IMR-90 (cell line): ENCODE measurements at regions not wholly inside any gene's neighbourhood (a gene's known extent, or its start where the extent isn't known, plus 50 kb on each side); places are given as distances from the start of the nearest gene placed in this dataset.

Experiments
- ATAC-seq: fragments of 200-7000 bp; cut with Tn5 transposase; 2 replicates; pipeline ENCODE4 v1.9.1; 2020; ENCODE audit warnings: low read depth, mild to moderate bottlenecking, moderate library complexity
- BruUV-seq: library from RNA; stranded (reverse); fragments of 400-500 nt; replicated peaks from 2 replicates; lab custom pipeline; 2021; lab: Mats Ljungman, UMichigan
- CTCF ChIA-PET: fragments of 300-600 bp; formaldehyde crosslinking; extraction: SDS; loops from one replicate; lab custom pipeline; 2021; ENCODE audit warnings: antibody characterized with exemption; lab: Yijun Ruan, JAX
- POLR2A ChIA-PET: fragments of 300-600 bp; sonication (Branson Sonifier 250); formaldehyde crosslinking; loops from one replicate; lab custom pipeline; 2022; ENCODE audit warnings: antibody characterized with exemption; ENCODE audit not compliant: unreplicated experiment; lab: Charles Lee
- DNase-seq: peaks from one replicate; pipeline ENCODE4 v3.0.0; 2013
- H2AFZ ChIP-seq: replicated peaks from 2 replicates; pipeline ENCODE3; 2013; ENCODE audit warnings: low read length, mild to moderate bottlenecking; ENCODE audit not compliant: poor library complexity
- H2AK5ac ChIP-seq: 2 replicates; pipeline ENCODE4 v1.6.1; 2013; ENCODE audit warnings: low read depth, low read length, inconsistent platforms
- H2AK9ac ChIP-seq: replicated peaks from 2 replicates; pipeline ENCODE3; 2013; ENCODE audit warnings: mild to moderate bottlenecking, low read depth, low read length, moderate library complexity; ENCODE audit not compliant: poor library complexity
- H2BK120ac ChIP-seq: 2 replicates; pipeline ENCODE4 v1.6.1; 2013; ENCODE audit warnings: low read depth, low read length, inconsistent platforms
- H2BK15ac ChIP-seq: 3 replicates; pipeline ENCODE4 v1.6.1; 2013; ENCODE audit warnings: low read depth, low read length, inconsistent platforms
- H2BK20ac ChIP-seq: 2 replicates; pipeline ENCODE4 v1.6.1; 2013; ENCODE audit warnings: low read depth, mild to moderate bottlenecking, inconsistent platforms, low read length, moderate library complexity
- H2BK5ac ChIP-seq: 2 replicates; pipeline ENCODE4 v1.6.1; 2013; ENCODE audit warnings: mild to moderate bottlenecking, low read depth, low read length, inconsistent platforms; ENCODE audit not compliant: poor library complexity, severe bottlenecking
- H3K14ac ChIP-seq: replicated peaks from 2 replicates; pipeline ENCODE4 v1.6.1; 2013; ENCODE audit warnings: low read depth, low read length, inconsistent platforms
- H3K18ac ChIP-seq: 2 replicates; pipeline ENCODE4 v1.6.1; 2013; ENCODE audit warnings: low read depth, low read length, control low read depth
- H3K23ac ChIP-seq: 2 replicates; pipeline ENCODE4 v1.6.1; 2013; ENCODE audit warnings: low read depth, low read length, inconsistent platforms
- H3K27ac ChIP-seq: 2 replicates; pipeline ENCODE4 v1.5.1; 2013; ENCODE audit warnings: mild to moderate bottlenecking, control low read depth, low read length; ENCODE audit not compliant: insufficient read depth
- H3K27me3 ChIP-seq: 2 replicates; pipeline ENCODE4 v1.6.1; 2013; ENCODE audit warnings: low read length; ENCODE audit not compliant: control insufficient read depth, insufficient read depth
- H3K36me3 ChIP-seq: 2 replicates; pipeline ENCODE4 v1.6.1; 2013; ENCODE audit warnings: low read length, mixed read lengths; ENCODE audit not compliant: control insufficient read depth, insufficient read depth
- H3K4ac ChIP-seq: 2 replicates; pipeline ENCODE4 v1.6.1; 2013; ENCODE audit warnings: low read depth, low read length, inconsistent platforms
- H3K4me1 ChIP-seq: 2 replicates; pipeline ENCODE4 v1.6.1; 2013; ENCODE audit warnings: low read length, mixed read lengths; ENCODE audit not compliant: control insufficient read depth, insufficient read depth
- H3K4me2 ChIP-seq: 2 replicates; pipeline ENCODE4 v1.6.1; 2013; ENCODE audit warnings: low read depth, mild to moderate bottlenecking, control low read depth, low read length, moderate library complexity
- H3K4me3 ChIP-seq: 2 replicates; pipeline ENCODE4 v1.5.1; 2013; ENCODE audit warnings: low read depth, mild to moderate bottlenecking, control low read depth, low read length, moderate library complexity; ENCODE audit not compliant: insufficient read depth
- H3K56ac ChIP-seq: 2 replicates; pipeline ENCODE4 v1.6.1; 2013; ENCODE audit warnings: low read length, inconsistent platforms; ENCODE audit not compliant: insufficient read depth; ENCODE audit errors: extremely low read depth
- H3K79me1 ChIP-seq, 2 experiments: 2 replicates each; pipeline ENCODE4 v1.6.1; 2013; ENCODE audit warnings: low read length in 2 of 2, inconsistent platforms in 1 of 2, low read depth in 1 of 2
- H3K9ac ChIP-seq: 2 replicates; pipeline ENCODE4 v1.6.1; 2013; ENCODE audit warnings: low read depth, low read length, control low read depth
- H3K9me1 ChIP-seq: 2 replicates; pipeline ENCODE4 v1.6.1; 2013; ENCODE audit warnings: low read length, inconsistent platforms; ENCODE audit not compliant: insufficient read depth
- H3K9me3 ChIP-seq: 2 replicates; pipeline ENCODE4 v1.6.1; 2013; ENCODE audit warnings: low read length; ENCODE audit not compliant: control insufficient read depth, insufficient read depth
- H4K20me1 ChIP-seq: 2 replicates; pipeline ENCODE4 v1.6.1; 2013; ENCODE audit warnings: low read length, inconsistent platforms; ENCODE audit not compliant: insufficient read depth
- H4K5ac ChIP-seq: 2 replicates; pipeline ENCODE4 v1.6.1; 2013; ENCODE audit warnings: mild to moderate bottlenecking, low read depth, low read length, control low read depth
- H4K8ac ChIP-seq, 2 experiments: 2 replicates each; pipeline ENCODE4 v1.6.1; 2013; ENCODE audit warnings: low read depth in 2 of 2, low read length in 2 of 2, control low read depth in 1 of 2, inconsistent platforms in 1 of 2
- H4K91ac ChIP-seq: 2 replicates; pipeline ENCODE4 v1.6.1; 2013; ENCODE audit warnings: low read depth, low read length, inconsistent platforms; ENCODE audit not compliant: insufficient read depth
- ELK1 ChIP-seq: fragments of 150-350 bp; IDR thresholded peaks from 2 replicates; pipeline ENCODE4 v1.6.1; 2016; ENCODE audit warnings: low read depth, mild to moderate bottlenecking, low read length, moderate library complexity, borderline replicate concordance
- FOS ChIP-seq: fragments of 150-350 bp; IDR thresholded peaks from 2 replicates; pipeline ENCODE4 v1.6.1; 2016; ENCODE audit warnings: low read depth, low read length
- POLR2A ChIP-seq: IDR thresholded peaks from 2 replicates; pipeline ENCODE4 v1.6.1; 2012; ENCODE audit warnings: mild to moderate bottlenecking, low read depth, low read length
- WGBS, 2 experiments: methylation state at CpG; one replicate each; pipeline versions ENCODE4 v1.1.5 to v1.1.7; 2013; ENCODE audit warnings: missing lambda C conversion rate in 2 of 2; ENCODE audit not compliant: insufficient read length in 1 of 2; ENCODE audit errors: extremely low coverage in 2 of 2; 5-methylcytosine and 5-hydroxymethylcytosine counted together
- dilution Hi-C: fragments of 300-500 bp; cut with HindIII; formaldehyde crosslinking; loops from one replicate; pipeline ENCODE4 v1.14.3; 2018; ENCODE audit warnings: low sequenced_read_pairs; ENCODE audit not compliant: unreplicated experiment
- in situ Hi-C: fragments of 300-500 bp; cut with MboI; formaldehyde crosslinking; loops from 3 replicates; pipeline ENCODE4 v1.14.3; 2019; ENCODE audit warnings: low sequenced_read_pairs, inconsistent platforms, mixed read lengths
- intact Hi-C: fragments of 100-400 bp; cut with micrococcal nuclease; formaldehyde crosslinking; loops from 2 replicates; pipeline ENCODE4 v1.10.0; 2022

- peaks cover 16% of the 10 kb centered on the region for H3K9me1 ChIP-seq
- in situ Hi-C loops = no loop called here
- H2AK9ac ChIP-seq = no peak overlapping the region
- dilution Hi-C loops = no loop called here
- DNase-seq = peak; percentile 71
- H3K4me2 ChIP-seq = peak overlapping the region; percentile 12; the same call in 1 of the 2 replicates
- H3K27me3 ChIP-seq = no peaks in the 10 kb centered on the region
- H4K8ac ChIP-seq = peak overlapping the region in 1 of 2 experiments; percentile 64; a peak in 1 of 4 replicates
- H2BK15ac ChIP-seq = no peak overlapping the region
- H2AK5ac ChIP-seq = peak overlapping the region; percentile 20; the same call in 1 of the 2 replicates
- H3K79me1 ChIP-seq = peaks cover 36 to 58% of the 10 kb centered on the region in 2 experiments
- CTCF ChIA-PET = no interaction called here
- intact Hi-C loops = no loop called here
- no CpG with 5 or more reads among the region's 5 CpGs for WGBS, 2 experiments
- H3K9me3 ChIP-seq = no peaks in the 10 kb centered on the region
- H2BK5ac ChIP-seq = no peak overlapping the region
- no TSS peak for BruUV-seq
- H2BK20ac ChIP-seq = peak overlapping the region; percentile 44; the same call in 1 of the 2 replicates
- H3K4ac ChIP-seq = peak overlapping the region; percentile 65
- no peak overlapping the region for H3K23ac ChIP-seq
- H3K36me3 ChIP-seq = no peaks in the 10 kb centered on the region
- no peak overlapping the region for H3K4me3 ChIP-seq
- H3K56ac ChIP-seq = no peak overlapping the region
- H3K4me1 ChIP-seq = peaks cover 2% of the 10 kb centered on the region
- POLR2A ChIA-PET = no interaction called here
- TF ChIP-seq ELK1 = no peak
- no peak for TF ChIP-seq FOS
- TF ChIP-seq POLR2A = no peak
- H2BK120ac ChIP-seq = peak overlapping the region; percentile 41; the same call in 1 of the 2 replicates
- no peak overlapping the region for H3K27ac ChIP-seq
- no peak overlapping the region; the same call in 1 of the 2 replicates for H4K5ac ChIP-seq
- peak overlapping the region; percentile 24; the same call in 1 of the 2 replicates for H3K18ac ChIP-seq
- H2AFZ ChIP-seq = no peak overlapping the region
- peak; percentile 40; the same call in 1 of the 2 replicates for ATAC-seq
- H3K14ac ChIP-seq = 0 out of 2 replicates have a peak overlapping the region, but pooled peaks have one; percentile 66
- H3K9ac ChIP-seq = no peak overlapping the region
- H4K91ac ChIP-seq = no peak overlapping the region
- no peaks in the 10 kb centered on the region for H4K20me1 ChIP-seq
Observed at GRCh38 chr2:216308576-216308975, 63.7 kb downstream of the MARCHF4 start.
